Astrocyte (in vitro differentiated cells and primary cell): ENCODE measurements at regions not wholly inside any gene's neighbourhood (a gene's known extent, or its start where the extent isn't known, plus 50 kb on each side); places are given as distances from the start of the nearest gene placed in this dataset.

ENCODE experiments used
- EZH2 ChIP-seq: IDR thresholded peaks from 2 replicates; pipeline ENCODE4 v1.6.1; 2012; ENCODE audit warnings: mild to moderate bottlenecking, low read length, inconsistent platforms; ENCODE audit not compliant: insufficient read depth
- TF ChIP-seq, protein P1 (sequence below): IDR thresholded peaks from 2 replicates; pipeline ENCODE4 v1.5.1; 2011; ENCODE audit warnings: low read depth, mild to moderate bottlenecking, inconsistent platforms, low read length, moderate library complexity; ENCODE audit not compliant: insufficient read depth

DNA sequence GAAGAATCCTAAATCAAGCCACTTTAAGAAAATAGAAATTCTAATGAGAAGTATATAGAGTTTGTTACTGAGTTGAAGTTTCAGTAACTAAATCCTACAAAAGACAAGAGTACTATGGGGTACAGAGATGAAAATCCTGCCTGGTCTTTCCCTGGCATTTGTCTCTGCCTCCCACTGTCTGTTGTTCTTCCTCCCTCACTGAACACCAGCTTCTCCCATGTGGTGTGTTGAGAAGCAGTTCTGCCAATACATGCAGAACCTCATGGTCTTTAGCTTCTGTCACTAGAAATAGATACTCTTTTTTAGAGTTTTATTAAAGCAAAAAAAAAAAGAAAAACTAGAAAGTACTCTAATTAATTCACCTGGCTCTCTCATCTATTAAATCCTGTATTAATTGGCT lies 664.4 kb downstream of the CDH8 start:
- TF ChIP-seq, protein P1, sequence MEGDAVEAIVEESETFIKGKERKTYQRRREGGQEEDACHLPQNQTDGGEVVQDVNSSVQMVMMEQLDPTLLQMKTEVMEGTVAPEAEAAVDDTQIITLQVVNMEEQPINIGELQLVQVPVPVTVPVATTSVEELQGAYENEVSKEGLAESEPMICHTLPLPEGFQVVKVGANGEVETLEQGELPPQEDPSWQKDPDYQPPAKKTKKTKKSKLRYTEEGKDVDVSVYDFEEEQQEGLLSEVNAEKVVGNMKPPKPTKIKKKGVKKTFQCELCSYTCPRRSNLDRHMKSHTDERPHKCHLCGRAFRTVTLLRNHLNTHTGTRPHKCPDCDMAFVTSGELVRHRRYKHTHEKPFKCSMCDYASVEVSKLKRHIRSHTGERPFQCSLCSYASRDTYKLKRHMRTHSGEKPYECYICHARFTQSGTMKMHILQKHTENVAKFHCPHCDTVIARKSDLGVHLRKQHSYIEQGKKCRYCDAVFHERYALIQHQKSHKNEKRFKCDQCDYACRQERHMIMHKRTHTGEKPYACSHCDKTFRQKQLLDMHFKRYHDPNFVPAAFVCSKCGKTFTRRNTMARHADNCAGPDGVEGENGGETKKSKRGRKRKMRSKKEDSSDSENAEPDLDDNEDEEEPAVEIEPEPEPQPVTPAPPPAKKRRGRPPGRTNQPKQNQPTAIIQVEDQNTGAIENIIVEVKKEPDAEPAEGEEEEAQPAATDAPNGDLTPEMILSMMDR, result no peak
- no peak for TF ChIP-seq EZH2
